GM19099 (cell line): ENCODE measurements at regions not wholly inside any gene's neighbourhood (a gene's known extent, or its start where the extent isn't known, plus 50 kb on each side); places are given as distances from the start of the nearest gene placed in this dataset.

Experiments used
- POLR2A ChIP-seq: IDR thresholded peaks from 3 replicates; pipeline ENCODE4 v1.6.1; 2011; ENCODE audit warnings: low read depth; ENCODE audit not compliant: insufficient read length; ENCODE audit errors: extremely low read depth

GRCh38 chr6:16004934-16005679, 123.8 kb upstream of the MYLIP start:
- no peak for TF ChIP-seq POLR2A

DNA sequence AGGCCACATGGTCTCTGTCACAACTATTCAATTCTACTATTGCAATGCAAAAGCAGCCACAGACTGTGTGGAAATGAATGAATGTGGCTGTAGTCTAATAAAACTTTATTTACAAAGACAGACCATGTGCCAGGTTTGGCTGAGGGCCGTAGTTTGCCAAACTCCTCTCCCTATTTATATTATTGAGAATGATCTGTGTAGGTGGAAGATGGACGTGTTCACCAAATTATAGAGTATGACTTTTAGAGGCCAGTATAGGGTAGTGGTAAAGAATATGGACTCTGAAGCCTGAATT, 125.7 kb upstream of the MYLIP start:
- TF ChIP-seq POLR2A, result no peak

DNA sequence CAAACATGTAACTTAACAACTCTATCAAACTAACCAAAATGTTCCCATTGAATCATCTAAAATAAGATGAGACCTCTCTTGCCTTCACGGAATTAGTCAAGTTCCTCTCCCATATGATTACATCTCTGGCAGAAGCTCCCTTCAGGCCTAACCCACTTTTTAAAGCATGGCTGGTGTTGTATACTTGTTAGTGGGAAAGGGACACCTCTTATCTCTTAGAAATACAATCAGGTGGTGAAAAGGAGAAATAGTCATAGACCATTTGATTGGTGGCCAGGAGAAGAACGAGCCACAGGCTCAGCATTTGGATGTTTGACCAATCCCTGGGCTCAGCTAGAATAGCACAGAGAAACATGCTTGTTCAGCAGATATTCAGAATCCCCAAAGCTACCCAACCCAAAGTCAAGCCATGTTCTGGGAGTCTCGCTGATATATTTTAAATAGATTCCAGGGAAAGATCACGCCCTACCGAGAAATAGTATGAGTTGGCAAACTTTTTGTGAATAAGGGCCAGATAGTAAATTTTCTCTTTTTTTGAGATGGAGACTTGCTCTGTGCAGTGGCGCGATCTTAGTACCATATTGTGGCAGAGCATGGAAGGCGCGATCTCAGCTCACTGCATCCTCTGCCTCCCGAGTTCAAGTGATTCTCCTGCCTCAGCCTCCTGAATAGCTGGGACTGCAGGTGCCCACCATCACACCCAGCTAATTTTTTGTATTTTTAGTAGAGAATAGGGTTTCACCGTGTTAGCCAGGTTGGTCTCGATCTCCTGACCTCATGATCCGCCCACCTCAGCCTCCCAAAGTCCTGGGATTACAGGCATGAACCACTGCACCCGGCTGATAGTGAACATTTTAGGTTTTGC, 126.3 kb upstream of the MYLIP start:
- TF ChIP-seq POLR2A, result no peak

DNA sequence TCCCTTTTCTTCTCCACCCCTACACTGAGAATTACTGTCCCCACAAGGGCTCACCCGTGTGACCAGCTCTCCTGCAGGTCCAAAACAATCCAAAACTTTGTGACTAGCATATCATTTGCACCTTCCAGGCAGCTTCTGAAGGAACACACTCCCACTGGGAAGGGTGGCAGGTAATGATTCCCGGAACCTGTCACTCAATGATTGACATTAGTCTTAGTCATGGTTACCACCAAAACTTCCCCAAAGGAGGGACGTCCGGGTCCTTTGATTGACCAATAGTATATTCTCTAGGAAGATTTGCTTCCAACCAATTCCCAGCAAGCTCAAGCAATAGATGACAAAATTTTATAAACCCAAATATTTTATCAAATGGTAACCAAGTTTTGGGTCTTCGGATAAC, 127.7 kb upstream of the MYLIP start:
- TF ChIP-seq POLR2A, result no peak

DNA sequence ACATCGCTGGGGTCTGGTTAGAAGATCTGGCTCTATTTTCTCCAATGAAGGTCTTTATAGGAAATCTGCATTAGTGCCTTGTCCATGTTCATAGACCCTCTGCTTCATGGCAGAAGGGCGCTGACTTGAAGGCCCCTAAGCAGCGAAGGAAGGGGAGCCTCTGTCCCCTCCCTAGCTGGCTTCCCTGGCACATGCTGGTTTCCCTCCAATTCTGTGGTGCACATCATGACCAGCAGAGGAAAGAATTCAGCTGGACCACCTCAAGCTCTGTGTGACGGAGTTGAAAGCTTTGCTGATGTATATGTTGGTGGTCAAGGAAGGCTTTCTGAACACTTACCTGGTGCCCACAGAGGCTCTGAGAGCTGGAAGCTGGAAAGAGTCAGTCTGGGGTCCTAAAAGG, 129.7 kb upstream of the MYLIP start:
- no peak for TF ChIP-seq POLR2A

DNA sequence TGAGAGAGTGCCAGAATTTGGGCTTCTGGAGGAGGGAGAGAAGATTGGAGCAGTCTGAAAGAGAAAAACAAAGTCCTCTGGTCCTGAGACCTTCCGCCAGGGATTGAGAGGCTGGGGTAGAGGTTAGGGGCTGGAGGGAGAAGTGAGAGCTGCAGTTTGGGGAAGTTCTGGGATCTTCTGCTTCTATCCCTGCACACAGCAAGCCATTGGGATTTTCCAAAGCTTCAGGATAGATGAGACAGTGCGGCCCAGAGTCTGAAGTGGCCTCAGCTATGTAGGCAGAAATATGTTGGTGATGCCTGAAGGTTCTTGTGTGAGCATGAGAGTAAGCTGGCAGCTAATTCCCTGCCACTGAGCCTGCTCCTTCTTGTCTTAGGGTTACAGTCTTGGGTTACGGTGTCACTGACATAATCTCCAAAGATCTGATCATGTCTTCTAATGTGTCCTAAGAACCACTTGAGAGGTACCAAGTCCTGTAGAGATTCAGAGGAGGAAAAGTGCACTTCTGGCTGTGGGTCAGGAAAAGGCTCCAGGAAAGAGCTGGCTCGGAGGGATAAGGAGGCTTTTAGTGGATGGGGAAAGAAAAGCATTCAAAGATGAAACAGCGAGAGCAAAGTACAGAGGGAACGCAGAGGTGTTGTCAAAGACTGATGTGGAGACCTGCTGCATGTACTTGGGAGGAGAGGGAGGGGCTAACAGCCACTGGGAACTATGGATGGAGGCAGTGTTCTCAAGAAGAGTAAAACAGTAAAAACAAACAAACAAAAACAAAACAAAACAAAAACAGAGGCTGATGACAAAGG, 131.1 kb upstream of the MYLIP start:
- no peak for TF ChIP-seq POLR2A

GRCh38 chr6:15996030-15996429, 132.9 kb upstream of the MYLIP start:
- no peak for TF ChIP-seq POLR2A

- no peak for TF ChIP-seq POLR2A
Observed at GRCh38 chr6:15995493-15995892, 133.4 kb upstream of the MYLIP start.

GRCh38 chr6:15994814-15995459, 133.9 kb upstream of the MYLIP start:
- TF ChIP-seq POLR2A, result no peak

DNA sequence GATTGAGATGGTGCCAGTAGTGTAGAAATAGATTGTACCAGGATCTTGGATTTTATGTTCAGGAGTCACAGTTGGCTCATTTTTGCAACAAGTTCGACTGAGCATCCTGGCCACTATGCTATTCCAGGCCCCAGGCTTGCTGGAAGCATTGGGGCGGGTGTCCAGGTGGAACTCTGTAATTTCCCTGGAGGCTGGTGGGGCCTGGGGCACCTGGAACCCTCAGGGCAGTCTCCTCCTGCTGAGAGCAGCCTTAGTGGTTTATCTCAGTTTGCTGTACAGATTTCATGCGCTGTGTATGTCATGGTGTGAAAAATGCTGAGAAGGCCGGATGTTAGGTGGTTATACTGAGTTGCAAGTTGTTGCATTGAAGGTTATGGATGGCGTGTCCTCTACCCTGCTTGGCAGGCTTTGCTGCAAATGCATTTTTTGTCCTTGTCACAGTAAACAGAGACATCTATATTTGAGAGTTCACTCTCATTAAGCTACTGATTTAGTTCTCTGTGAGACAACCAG, 135.1 kb upstream of the MYLIP start:
- TF ChIP-seq POLR2A, result no peak

DNA sequence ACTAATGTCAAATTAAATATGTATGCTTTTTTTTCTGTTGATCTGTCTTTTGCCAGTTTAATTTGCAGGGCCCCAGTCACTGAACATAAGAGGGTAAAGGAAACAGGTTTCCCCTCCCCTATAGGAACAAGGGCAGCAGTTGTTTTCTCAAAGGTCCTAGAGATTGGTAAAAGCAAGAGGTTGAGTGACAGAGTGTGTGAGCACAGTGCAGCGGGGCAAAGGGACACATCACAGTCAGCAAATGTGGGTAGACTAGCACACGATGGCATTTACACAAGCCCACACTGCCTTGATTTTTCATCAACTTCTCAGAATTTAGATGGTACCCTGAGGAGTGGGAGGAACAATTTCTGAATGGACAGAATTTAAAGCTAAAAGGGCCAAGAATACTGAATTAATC, 138.7 kb upstream of the MYLIP start:
- TF ChIP-seq POLR2A, result no peak

- no peak for TF ChIP-seq POLR2A
Observed at GRCh38 chr6:15989397-15989796, 139.5 kb upstream of the MYLIP start.

- no peak for TF ChIP-seq POLR2A
Observed at GRCh38 chr6:15987569-15987968, 141.3 kb upstream of the MYLIP start.

- TF ChIP-seq POLR2A, result no peak
Observed at GRCh38 chr6:15986027-15986629, 142.8 kb upstream of the MYLIP start.
